ENCODE measurements at regions not wholly inside any gene's neighbourhood (a gene's known extent, or its start where the extent isn't known, plus 50 kb on each side); places are given as distances from the start of the nearest gene placed in this dataset.
A peak's percentile ranks its signal among the peaks of the same experiment; 100 is the strongest.

GRCh38 chr2:220434385-220434784 lies 807.0 kb downstream of the SLC4A3 start (continued):
- TF ChIP-seq PLSCR1 (CRISPR knock-in tag; IDR thresholded peaks at IDR 0.05; ENCODE audit: borderline replicate concordance) (no peak), ZNF224 (CRISPR knock-in tag; IDR thresholded peaks at IDR 0.05) (no peak), RBAK (CRISPR knock-in tag; IDR thresholded peaks at IDR 0.05) (no peak), SETDB1 (CRISPR knock-in tag; IDR thresholded peaks at IDR 0.05; ENCODE audit: borderline replicate concordance) (no peak), ATF7 (IDR thresholded peaks at IDR 0.05) (0 out of 2 replicates have a peak, but pooled peaks have one; percentile 30), ATF7 (CRISPR knock-in tag; IDR thresholded peaks at IDR 0.05) (no peak), ARID2 (CRISPR knock-in tag; IDR thresholded peaks at IDR 0.05; ENCODE audit: borderline replicate concordance) (no peak), JUN (CRISPR knock-in tag; IDR thresholded peaks at IDR 0.05) (no peak), RFXANK (CRISPR knock-in tag; IDR thresholded peaks at IDR 0.05) (no peak), CREB1 (IDR thresholded peaks at IDR 0.05) (peak; percentile 39; the same call in 1 of the 2 replicates), CREB1 (CRISPR knock-in tag; IDR thresholded peaks at IDR 0.05) (no peak), ATRX (CRISPR knock-in tag; IDR thresholded peaks at IDR 0.05; ENCODE audit: borderline replicate concordance) (no peak)

- FAIRE-seq (no peak), ATAC-seq (no peak), DNase-seq (ENCODE audit: low spot score) (no peak)
- POLR2A ChIA-PET, result no interaction called here
- BruUV-seq (replicated peaks), result no TSS peak
- Histone ChIP-seq H3K9ac (ENCODE audit: insufficient read depth, low read depth, low read length) (no peak overlapping the region), H3K4me2 (ENCODE audit: low read depth, low read length) (no peak overlapping the region), H2AFZ (ENCODE audit: low read length) (no peak overlapping the region), H3K27ac (ENCODE audit: extremely low read length, insufficient read depth, low read length) (no peak overlapping the region), H3K36me3 (replicated peaks in 1 of 2; ENCODE audit: control insufficient read depth in 1 of 2, insufficient read depth in 2 of 2, low read length in 2 of 2) (no peaks in the 10 kb centered on the region), H3K79me2 (ENCODE audit: insufficient read depth, low read length) (no peaks in the 10 kb centered on the region), H3K9me3 (ENCODE audit: low read length) (no peaks in the 10 kb centered on the region; the same call in 1 of the 2 replicates), H3K27me3 (ENCODE audit: control insufficient read depth in 1 of 2, insufficient read depth in 2 of 2, low read length in 2 of 2) (no peaks in the 10 kb centered on the region), H3K4me1 (ENCODE audit: insufficient read depth, low read length) (no peaks in the 10 kb centered on the region), H4K20me1 (ENCODE audit: insufficient read depth, low read length) (no peaks in the 10 kb centered on the region), H3K4me3 (replicated peaks in 1 of 3; ENCODE audit: insufficient read depth in 1 of 3, low read depth in 2 of 3, low read length in 3 of 3) (no peak overlapping the region)
- CTCF ChIA-PET (ENCODE audit: low intra/inter-chr PET ratio, low total read pairs), result no interaction called here
- in situ Hi-C loops (cut with HindIII; ENCODE audit: extremely low pct_ligation_motif_present, low pct_unique_long_range_greater_than_20kb) (no loop called here), intact Hi-C loops (cut with micrococcal nuclease; ENCODE audit: unreplicated experiment) (no loop called here)
- WGBS (ENCODE audit: low lambda C conversion rate), result 22% methylated on average over 2 of the region's 2 CpGs
- no peak for TF ChIP-seq ZNF570 (CRISPR knock-in tag; IDR thresholded peaks at IDR 0.05; ENCODE audit: borderline replicate concordance)
- TF ChIP-seq ZNF589 (CRISPR knock-in tag; conservative IDR thresholded peaks at IDR 0.05), result no peak
- TF ChIP-seq ZBTB42 (CRISPR knock-in tag; IDR thresholded peaks at IDR 0.05), result no peak
- no peak for TF ChIP-seq DNMT3B (CRISPR knock-in tag; conservative IDR thresholded peaks at IDR 0.05)
- TF ChIP-seq RNF219 (CRISPR knock-in tag; IDR thresholded peaks at IDR 0.05), result no peak
- no peak for TF ChIP-seq FOSL1 (CRISPR knock-in tag; IDR thresholded peaks at IDR 0.05; ENCODE audit: borderline replicate concordance)
- TF ChIP-seq ZBTB44 (CRISPR knock-in tag; IDR thresholded peaks at IDR 0.05), result no peak
- no peak for TF ChIP-seq ZNF512 (CRISPR knock-in tag; IDR thresholded peaks at IDR 0.05)
- no peak for TF ChIP-seq ZNF816 (CRISPR knock-in tag; IDR thresholded peaks at IDR 0.05; ENCODE audit: borderline replicate concordance)
Measured at GRCh38 chr2:220437938-220438337, 810.5 kb downstream of the SLC4A3 start.
